KMS-11 (cell line): ENCODE measurements at regions not wholly inside any gene's neighbourhood (a gene's known extent, or its start where the extent isn't known, plus 50 kb on each side); places are given as distances from the start of the nearest gene placed in this dataset.

Experiments
- H2AFZ ChIP-seq: fragments of 200-600 bp; sonication (generic); 2 replicates; pipeline ENCODE4 v1.6.1; 2016; ENCODE audit warnings: antibody characterized with exemption, mixed run types, low read depth
- H3K27ac ChIP-seq: fragments of 200-600 bp; sonication (generic); 2 replicates; pipeline ENCODE4 v1.6.1; 2016; ENCODE audit warnings: mild to moderate bottlenecking, mixed run types
- H3K27me3 ChIP-seq: fragments of 200-600 bp; sonication (generic); 2 replicates; pipeline ENCODE4 v1.6.1; 2017; ENCODE audit warnings: mild to moderate bottlenecking, low read depth, mixed run types, moderate library complexity; ENCODE audit not compliant: insufficient read depth
- H3K36me3 ChIP-seq: fragments of 200-600 bp; sonication (generic); 2 replicates; pipeline ENCODE4 v1.6.1; 2017; ENCODE audit warnings: mild to moderate bottlenecking, mixed run types; ENCODE audit not compliant: insufficient read depth
- H3K4me1 ChIP-seq: fragments of 200-600 bp; sonication (generic); 2 replicates; pipeline ENCODE4 v1.6.1; 2016; ENCODE audit warnings: mild to moderate bottlenecking, low read depth, mixed run types; ENCODE audit not compliant: poor library complexity, severe bottlenecking
- H3K4me2 ChIP-seq: fragments of 200-600 bp; sonication (generic); 2 replicates; pipeline ENCODE4 v1.7.0; 2016; ENCODE audit warnings: mild to moderate bottlenecking, mixed run types
- H3K4me3 ChIP-seq: fragments of 200-600 bp; sonication (generic); IDR thresholded peaks from 2 replicates; pipeline ENCODE4 v1.6.1; 2017; ENCODE audit warnings: low read depth, low read length, mixed read lengths; ENCODE audit not compliant: insufficient read depth
- H3K79me2 ChIP-seq: fragments of 200-600 bp; sonication (generic); 2 replicates; pipeline ENCODE4 v1.6.1; 2016; ENCODE audit warnings: low read depth, mixed run types; ENCODE audit not compliant: insufficient read depth
- H3K9ac ChIP-seq: fragments of 200-600 bp; sonication (generic); 2 replicates; pipeline ENCODE4 v1.6.1; 2016; ENCODE audit warnings: mild to moderate bottlenecking, mixed run types
- H4K20me1 ChIP-seq: fragments of 200-600 bp; sonication (generic); 2 replicates; pipeline ENCODE4 v1.6.1; 2016; ENCODE audit warnings: mild to moderate bottlenecking, mixed run types; ENCODE audit not compliant: insufficient read depth
- TF ChIP-seq, protein P1 (sequence below): fragments of 200-600 bp; sonication (generic); conservative IDR thresholded peaks from 2 replicates; pipeline ENCODE4 v1.6.1; 2017; ENCODE audit warnings: low read depth, mild to moderate bottlenecking, antibody characterized with exemption, low read length, moderate library complexity, mixed read lengths

- Histone ChIP-seq H3K79me2 (no peaks in the 10 kb centered on the region), H3K4me3 (no peak overlapping the region), H4K20me1 (no peaks in the 10 kb centered on the region), H3K4me2 (no peak overlapping the region), H3K9ac (no peak overlapping the region), H2AFZ (no peak overlapping the region), H3K27ac (no peak overlapping the region), H3K36me3 (no peaks in the 10 kb centered on the region), H3K4me1 (no peaks in the 10 kb centered on the region), H3K27me3 (no peaks in the 10 kb centered on the region)
- TF ChIP-seq, protein P1, sequence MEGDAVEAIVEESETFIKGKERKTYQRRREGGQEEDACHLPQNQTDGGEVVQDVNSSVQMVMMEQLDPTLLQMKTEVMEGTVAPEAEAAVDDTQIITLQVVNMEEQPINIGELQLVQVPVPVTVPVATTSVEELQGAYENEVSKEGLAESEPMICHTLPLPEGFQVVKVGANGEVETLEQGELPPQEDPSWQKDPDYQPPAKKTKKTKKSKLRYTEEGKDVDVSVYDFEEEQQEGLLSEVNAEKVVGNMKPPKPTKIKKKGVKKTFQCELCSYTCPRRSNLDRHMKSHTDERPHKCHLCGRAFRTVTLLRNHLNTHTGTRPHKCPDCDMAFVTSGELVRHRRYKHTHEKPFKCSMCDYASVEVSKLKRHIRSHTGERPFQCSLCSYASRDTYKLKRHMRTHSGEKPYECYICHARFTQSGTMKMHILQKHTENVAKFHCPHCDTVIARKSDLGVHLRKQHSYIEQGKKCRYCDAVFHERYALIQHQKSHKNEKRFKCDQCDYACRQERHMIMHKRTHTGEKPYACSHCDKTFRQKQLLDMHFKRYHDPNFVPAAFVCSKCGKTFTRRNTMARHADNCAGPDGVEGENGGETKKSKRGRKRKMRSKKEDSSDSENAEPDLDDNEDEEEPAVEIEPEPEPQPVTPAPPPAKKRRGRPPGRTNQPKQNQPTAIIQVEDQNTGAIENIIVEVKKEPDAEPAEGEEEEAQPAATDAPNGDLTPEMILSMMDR = no peak
Measured at GRCh38 chr14:53599221-53599945, 357.2 kb downstream of the BMP4 start.

DNA sequence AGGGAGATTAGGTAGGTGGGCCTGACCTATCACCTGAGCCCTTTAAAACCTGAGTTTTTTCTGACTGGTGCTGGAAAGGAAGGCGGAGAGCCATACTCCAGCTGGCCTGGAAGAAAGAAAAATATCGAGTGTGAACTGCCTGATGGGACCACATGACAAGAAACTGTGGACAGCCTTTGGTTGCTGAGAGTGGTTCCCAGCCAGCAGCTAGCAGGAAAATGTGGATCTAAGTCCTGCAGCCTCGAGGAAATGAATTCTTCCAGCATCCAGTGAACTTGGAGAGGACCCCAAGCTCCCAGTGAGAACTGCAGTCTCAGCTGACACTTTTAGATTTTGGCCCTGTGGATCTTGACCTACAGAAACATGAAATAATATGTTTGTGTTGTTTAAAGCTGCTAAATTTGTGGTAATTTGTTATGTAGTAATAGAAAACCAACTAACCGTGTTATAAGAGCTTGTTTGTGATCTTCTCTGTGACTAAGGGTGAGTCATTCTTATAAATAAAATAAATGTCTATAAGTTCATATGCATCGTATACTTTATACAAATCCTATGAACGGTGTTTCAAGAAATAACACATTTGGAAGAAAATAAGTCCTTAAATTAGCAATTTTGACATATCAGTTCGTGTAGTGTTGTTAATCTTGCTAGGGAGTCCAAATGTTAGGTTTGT, 359.6 kb downstream of the BMP4 start:
- no peak overlapping the region for H3K27ac ChIP-seq
- no peaks in the 10 kb centered on the region for H3K36me3 ChIP-seq
- no peaks in the 10 kb centered on the region for H4K20me1 ChIP-seq
- no peak overlapping the region for H3K4me3 ChIP-seq
- no peaks in the 10 kb centered on the region for H3K27me3 ChIP-seq
- no peak overlapping the region for H3K9ac ChIP-seq
- no peak overlapping the region for H2AFZ ChIP-seq
- H3K4me2 ChIP-seq = no peak overlapping the region
- H3K4me1 ChIP-seq = no peaks in the 10 kb centered on the region
- TF ChIP-seq, protein P1 = no peak
- H3K79me2 ChIP-seq = no peaks in the 10 kb centered on the region

- H3K4me3 ChIP-seq = no peak overlapping the region
- TF ChIP-seq, protein P1 = no peak
Measured at GRCh38 chr14:53591816-53592215, 364.8 kb downstream of the BMP4 start.

DNA sequence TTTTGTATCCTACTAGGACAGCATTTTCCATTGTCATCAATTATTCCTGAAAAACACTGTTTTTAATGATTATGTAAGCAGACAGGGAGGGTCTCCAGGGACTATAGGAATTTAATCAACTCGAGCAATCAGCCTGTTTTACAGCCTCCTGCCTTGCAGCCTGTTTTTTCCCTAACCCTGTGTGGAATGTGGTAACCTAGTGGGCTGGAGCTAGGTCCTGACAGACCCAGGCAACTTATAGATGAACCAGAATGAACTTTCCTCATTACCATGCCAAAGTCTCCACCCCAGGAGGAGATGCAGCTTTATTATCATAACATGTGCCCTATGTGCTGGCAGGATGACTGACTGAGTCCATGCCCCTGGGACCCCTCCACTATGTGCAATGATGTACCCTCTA, 375.1 kb downstream of the BMP4 start:
- TF ChIP-seq, protein P1 = no peak
- Histone ChIP-seq H3K9ac (no peak overlapping the region), H3K36me3 (no peaks in the 10 kb centered on the region), H3K4me1 (no peaks in the 10 kb centered on the region), H3K27me3 (no peaks in the 10 kb centered on the region), H3K4me2 (no peak overlapping the region), H3K27ac (no peak overlapping the region), H4K20me1 (no peaks in the 10 kb centered on the region), H3K79me2 (no peaks in the 10 kb centered on the region), H2AFZ (no peak overlapping the region), H3K4me3 (no peak overlapping the region)

More at GRCh38 chr14:53591816-53592215, 364.8 kb downstream of the BMP4 start:
- H3K79me2 ChIP-seq = no peaks in the 10 kb centered on the region
- no peak overlapping the region for H3K4me2 ChIP-seq
- H3K27me3 ChIP-seq = no peaks in the 10 kb centered on the region
- no peak overlapping the region for H3K9ac ChIP-seq
- no peak overlapping the region for H3K27ac ChIP-seq
- H4K20me1 ChIP-seq = no peaks in the 10 kb centered on the region
- no peaks in the 10 kb centered on the region for H3K4me1 ChIP-seq
- no peak overlapping the region for H2AFZ ChIP-seq
- no peaks in the 10 kb centered on the region for H3K36me3 ChIP-seq
